T follicular helper cell (primary cell): ENCODE measurements at regions not wholly inside any gene's neighbourhood (a gene's known extent, or its start where the extent isn't known, plus 50 kb on each side); places are given as distances from the start of the nearest gene placed in this dataset.

ENCODE experiments used
- DNase-seq: peaks from one replicate; pipeline ENCODE4 v3.0.0-alpha.2; 2020; ENCODE audit warnings: low read depth

GRCh38 chr3:110753516-110753915 lies 318.1 kb upstream of the NECTIN3 start:
- DNase-seq = no peak

- DNase-seq = no peak
These were observed 317.3 kb upstream of the NECTIN3 start for GRCh38 chr3:110754212-110754916.

DNA sequence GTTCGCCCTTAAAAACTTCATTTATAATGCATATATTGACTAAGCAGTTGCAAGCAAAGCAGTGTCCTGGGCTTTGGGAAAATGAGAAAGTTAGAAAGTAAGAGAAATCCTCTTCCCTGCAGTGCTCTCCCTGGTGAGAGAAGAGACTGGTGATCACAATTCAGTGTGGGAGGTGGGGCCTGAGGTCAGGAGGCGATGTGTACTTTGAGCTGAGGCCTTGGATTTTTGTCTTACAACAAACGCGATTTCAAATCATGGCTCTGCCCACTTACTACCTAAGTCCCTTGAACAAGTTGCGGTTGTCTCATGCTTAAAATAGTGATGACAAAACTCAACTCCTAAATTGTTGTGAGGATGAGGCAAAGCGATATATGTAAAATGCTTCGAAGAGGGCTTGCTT lies 316.3 kb upstream of the NECTIN3 start:
- DNase-seq = no peak

GRCh38 chr3:110756705-110757104 lies 314.9 kb upstream of the NECTIN3 start:
- DNase-seq = no peak

GRCh38 chr3:110758208-110758607 lies 313.4 kb upstream of the NECTIN3 start:
- DNase-seq = no peak

DNA sequence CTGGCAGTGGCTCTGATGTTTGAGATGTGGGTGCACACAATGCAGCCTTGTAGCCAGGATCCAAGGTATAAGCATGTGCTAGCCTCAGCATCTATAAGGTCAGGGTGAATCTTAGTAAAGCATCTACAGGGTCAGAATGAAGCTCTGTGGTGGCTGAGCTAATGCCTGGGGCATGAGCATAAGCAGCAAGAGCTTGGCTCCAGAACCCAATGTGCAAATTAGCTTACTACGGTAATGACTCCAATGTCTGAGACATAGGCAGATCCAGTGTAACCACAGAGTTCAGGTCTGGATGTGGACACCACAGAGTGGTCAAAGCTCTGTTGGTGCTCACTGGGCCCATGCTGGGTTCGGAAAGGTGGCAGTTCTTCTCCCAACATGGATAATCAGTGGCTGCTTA lies 304.5 kb upstream of the NECTIN3 start:
- no peak for DNase-seq

- DNase-seq = no peak
These were observed 303.8 kb upstream of the NECTIN3 start for GRCh38 chr3:110767838-110768237.

DNA sequence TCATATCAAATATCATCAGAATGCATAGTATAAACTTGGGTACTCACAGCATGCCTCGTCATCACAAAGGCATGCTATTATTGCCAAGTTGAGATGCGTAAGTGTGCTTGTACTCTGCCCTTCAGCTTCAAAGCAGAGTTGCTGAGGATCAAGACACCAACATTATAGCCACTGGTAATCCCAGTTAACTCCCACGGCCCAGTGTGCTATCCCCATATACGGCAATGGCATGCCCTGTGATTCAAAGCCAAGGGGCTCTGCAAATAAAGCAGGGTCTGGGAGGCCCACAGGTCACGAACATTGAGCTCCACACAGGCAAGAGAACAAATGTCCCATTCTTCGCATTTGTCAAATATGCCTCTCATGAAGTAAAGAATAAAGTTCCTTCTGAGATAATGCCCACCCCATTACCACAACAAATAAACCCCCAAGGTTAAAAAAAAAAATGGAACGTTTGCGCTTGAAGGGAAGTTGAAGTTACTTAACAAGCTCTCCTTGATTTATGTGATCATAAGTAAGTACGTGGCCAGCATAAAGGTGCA lies 298.1 kb upstream of the NECTIN3 start:
- DNase-seq = no peak

- DNase-seq = no peak
These were observed 296.9 kb upstream of the NECTIN3 start for GRCh38 chr3:110774496-110775265.

DNA sequence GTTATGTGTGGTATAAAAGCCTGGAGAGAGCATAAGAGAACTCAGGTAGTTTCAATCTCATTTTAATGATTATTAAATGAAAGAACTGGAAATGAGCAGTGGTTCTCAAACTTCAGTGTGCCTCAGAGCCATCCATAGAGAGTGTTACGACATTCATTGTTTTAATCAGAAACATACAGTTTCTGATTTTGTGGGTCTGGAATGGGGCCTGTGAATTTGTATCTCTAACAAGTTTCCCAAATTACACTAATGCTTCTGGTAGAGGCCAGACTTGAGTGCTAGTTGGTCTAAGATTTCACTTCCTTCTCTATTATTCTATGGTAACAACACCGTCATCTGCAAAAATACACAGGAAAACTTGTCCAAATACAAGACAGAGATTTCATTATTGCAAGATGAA lies 292.0 kb upstream of the NECTIN3 start:
- no peak for DNase-seq

DNA sequence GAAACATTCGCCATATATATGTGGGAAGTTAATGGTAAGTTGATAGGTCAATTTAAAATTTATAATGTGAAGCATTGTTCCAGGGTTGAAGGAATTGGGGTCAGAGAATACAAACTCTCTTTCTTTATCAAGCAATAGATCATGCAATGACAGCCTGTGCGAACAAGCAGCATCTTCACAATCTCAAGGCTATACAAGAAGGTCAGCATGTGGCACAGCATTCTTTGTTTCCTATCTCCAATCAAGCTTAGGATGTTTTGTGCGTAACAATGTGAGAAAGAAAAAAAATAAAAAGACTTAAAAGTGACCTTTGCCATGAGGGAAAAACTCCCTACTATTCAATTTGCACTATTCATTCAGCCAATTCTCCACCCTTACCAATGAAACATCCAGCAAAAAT lies 288.1 kb upstream of the NECTIN3 start:
- no peak for DNase-seq

DNA sequence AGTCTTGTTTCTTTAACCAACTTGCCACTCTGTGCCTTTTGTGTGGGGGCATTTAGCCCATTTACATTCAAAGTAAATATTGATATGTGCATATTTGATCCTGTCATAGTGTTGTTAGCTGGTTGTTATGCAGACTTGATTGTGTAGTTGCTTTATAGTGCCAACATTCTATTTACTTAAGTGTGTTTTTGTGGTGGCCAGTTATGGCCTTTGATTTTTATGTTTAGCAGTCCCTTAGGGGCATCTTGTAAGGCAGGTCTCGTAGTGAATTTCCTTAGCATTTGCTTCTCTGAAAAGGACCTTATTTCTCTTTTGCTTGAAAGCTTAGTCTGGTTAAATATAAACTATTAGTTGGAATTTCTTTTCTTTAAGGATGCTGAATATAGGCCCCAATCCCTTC lies 282.8 kb upstream of the NECTIN3 start:
- DNase-seq = no peak

DNA sequence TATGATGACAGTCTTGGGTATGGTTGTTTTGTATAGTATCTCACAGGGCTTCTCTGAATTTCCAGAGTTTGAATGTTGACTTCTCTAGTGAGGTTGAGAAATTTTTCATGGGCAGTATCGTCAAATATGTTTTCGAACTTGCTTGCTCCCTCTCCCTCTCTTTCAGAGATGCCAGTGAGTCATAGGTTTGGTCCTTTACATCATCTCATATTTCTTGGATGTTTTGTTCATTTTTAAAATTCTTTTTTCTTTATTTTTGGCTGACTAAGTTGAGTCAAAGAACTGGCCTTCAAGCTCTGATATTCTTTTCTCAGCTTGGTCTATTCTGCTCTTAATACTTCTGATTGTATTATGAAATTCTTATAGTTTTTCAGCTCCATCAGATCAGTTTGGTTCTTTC lies 282.3 kb upstream of the NECTIN3 start:
- no peak for DNase-seq

- no peak for DNase-seq
These were observed 281.0 kb upstream of the NECTIN3 start for GRCh38 chr3:110790631-110791030.

DNA sequence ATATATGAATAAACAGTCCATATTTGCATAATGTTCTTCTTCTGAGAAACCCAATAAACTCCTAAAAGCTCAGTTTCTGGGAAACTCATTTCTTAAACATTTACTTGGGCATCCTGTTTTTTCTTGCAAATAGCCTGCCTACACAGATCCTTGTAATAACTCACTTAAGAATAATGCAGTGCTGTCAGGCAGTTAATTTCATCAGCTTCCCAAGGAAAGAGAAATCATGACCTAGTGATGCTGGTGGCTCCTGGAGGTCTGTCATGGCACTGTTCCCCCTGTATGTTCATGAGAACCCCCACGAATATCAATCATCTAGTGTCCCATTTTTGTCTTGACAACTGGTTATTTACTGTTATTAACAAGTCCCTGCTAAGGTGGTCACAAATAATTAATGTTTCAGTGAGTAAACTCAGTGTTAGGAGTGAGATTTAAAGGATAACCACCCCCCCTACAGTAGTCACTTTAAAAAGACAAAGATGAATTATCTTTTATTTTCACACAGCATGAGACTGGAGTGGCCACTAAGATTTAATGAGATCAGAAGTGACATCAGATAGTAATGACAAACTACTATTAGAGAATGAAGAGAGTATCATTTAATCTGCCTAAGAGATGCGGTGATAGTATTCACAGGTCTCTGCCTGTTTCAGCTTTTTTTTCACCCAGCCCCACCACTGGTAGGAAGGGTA lies 279.5 kb upstream of the NECTIN3 start:
- no peak for DNase-seq

DNA sequence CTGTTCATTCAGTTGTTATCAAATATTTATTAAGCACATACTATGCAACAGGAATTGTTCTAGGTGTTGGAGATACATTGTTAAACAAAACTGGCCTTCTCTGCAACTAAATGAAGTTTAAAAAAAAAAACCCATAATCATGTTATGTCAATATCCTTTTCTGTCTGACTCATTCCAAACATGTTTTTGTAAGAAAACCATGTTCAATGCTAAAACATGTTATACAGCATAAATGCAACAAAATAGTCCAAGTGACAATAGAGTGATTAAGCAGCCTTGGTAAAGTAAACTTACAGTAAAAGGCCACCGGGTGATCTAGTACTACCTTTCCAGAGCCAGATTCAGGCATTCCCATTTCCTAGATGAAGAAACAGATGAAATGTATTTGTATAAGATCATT lies 278.0 kb upstream of the NECTIN3 start:
- DNase-seq = no peak

DNA sequence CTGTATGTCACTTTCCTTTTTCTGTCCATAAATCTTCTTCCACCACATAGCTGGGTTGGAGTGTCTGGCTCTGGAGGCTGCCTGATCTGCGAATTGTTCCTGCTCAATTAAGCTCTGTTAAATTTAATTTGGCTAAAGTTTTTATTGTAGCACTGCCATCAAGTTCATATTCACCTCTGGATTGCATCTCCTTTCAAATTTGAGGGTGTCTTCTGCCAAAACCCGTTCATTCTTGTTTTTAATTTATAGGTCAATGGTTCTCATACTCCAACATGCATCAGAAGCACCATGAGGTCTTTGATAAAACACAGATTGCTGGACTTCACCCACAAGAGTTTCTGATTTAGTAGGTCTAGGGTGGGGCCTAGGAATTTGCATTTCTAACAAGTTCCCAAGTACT lies 276.5 kb upstream of the NECTIN3 start:
- no peak for DNase-seq

DNA sequence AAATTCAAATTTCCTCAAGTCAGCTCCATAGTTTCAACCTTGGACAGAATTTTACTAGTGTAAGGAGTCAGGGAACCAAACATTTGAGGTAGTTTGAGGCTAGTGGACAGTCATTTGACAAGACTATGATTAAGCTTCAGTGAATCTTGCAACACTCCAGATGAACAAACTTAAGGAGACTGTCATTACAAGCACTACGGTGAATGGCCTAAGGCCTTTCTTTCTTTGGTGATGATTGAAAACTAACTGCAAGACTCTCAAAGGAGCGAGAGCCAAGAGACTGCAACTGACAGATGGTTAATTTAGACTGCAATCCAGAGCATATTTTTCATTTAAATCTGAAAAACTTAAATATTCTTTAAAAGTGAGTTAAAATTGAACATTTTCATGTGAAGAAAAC lies 272.3 kb upstream of the NECTIN3 start:
- DNase-seq = no peak

GRCh38 chr3:110804856-110805255 lies 266.8 kb upstream of the NECTIN3 start:
- no peak for DNase-seq

DNA sequence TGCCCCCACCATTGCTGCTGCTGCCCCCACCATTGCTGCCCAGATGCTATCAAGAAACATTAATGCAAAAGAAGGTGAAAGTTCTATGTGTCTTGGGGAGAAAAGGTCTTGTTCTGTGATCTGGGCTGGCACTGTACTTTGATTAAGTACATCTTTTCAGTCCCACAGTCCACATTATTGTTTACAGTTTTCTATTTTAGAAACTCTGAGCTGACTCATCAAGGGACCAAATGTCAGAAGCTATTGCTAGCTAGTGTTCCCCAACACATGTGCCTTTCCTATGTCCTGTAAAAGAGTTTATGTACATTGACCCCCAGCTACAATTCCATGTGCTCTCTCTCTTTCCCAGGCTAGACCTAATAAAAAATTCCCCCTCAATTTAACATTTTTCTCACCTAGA lies 264.7 kb upstream of the NECTIN3 start:
- DNase-seq = no peak

DNA sequence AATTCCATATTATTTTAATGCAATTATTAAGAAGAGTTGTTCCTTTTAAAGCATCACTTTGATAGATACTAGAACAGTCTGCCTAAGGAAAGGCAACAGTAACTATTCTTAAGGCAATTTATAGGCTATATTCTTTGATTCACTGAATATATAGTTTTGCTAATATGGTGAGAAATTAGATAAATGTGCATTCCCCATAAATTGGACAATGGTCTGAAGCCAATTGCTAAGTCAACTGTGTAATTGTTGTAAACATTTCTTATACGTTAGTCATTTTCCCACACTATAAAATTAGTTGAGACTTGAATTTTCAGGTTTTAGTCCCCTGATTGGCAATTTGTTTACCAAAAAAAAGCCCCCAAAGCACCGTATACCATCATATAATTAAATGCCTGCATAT lies 263.0 kb upstream of the NECTIN3 start:
- DNase-seq = no peak

- DNase-seq = no peak
These were observed 261.3 kb upstream of the NECTIN3 start for GRCh38 chr3:110810356-110810755.

DNA sequence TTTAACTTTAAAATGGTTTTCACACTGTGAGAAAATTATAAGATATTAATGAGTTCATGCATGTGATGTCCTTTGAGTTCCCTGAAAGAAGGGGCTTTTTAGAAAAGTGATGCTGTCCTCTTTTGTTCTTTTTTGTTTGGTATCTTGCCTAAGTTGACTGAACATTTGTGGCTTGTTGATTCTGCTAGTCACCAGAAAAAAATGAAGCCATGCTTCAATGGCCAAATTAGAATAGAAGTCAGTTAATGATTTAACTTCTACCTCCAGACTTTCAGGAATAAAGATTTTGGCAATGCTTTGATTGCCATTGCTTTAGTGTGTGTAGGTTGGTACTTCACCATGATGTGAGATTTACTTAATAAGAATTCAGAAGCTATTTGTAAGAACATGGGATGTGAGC lies 260.6 kb upstream of the NECTIN3 start:
- DNase-seq = no peak
